Bronchial epithelial cell (primary cell): ENCODE measurements at regions not wholly inside any gene's neighbourhood (a gene's known extent, or its start where the extent isn't known, plus 50 kb on each side); places are given as distances from the start of the nearest gene placed in this dataset.

ENCODE experiments used
- DNase-seq: peaks from one replicate; pipeline ENCODE4 v3.0.0-alpha.2; 2010; ENCODE audit warnings: low read depth
- FAIRE-seq: peaks from 2 replicates; lab custom pipeline; 2011; peaks lifted over from hg19 to GRCh38; lab: Jason Lieb, UNC
- H3K27me3 ChIP-seq: 2 replicates; pipeline ENCODE4 v1.5.1; 2011; ENCODE audit warnings: low read length; ENCODE audit not compliant: control insufficient read depth, insufficient read depth
- H3K36me3 ChIP-seq: 2 replicates; pipeline ENCODE4 v1.5.1; 2011; ENCODE audit warnings: low read length; ENCODE audit not compliant: control insufficient read depth, insufficient read depth
- H3K4me3 ChIP-seq: 2 replicates; pipeline ENCODE4 v1.5.1; 2011; ENCODE audit warnings: mild to moderate bottlenecking, low read depth, low read length, control low read depth
- CTCF ChIP-seq: IDR thresholded peaks from 2 replicates; pipeline ENCODE4 v1.5.1; 2011; ENCODE audit warnings: mild to moderate bottlenecking, moderate library complexity, low read length, control low read depth, inconsistent platforms; ENCODE audit not compliant: insufficient read depth, severe bottlenecking

DNA sequence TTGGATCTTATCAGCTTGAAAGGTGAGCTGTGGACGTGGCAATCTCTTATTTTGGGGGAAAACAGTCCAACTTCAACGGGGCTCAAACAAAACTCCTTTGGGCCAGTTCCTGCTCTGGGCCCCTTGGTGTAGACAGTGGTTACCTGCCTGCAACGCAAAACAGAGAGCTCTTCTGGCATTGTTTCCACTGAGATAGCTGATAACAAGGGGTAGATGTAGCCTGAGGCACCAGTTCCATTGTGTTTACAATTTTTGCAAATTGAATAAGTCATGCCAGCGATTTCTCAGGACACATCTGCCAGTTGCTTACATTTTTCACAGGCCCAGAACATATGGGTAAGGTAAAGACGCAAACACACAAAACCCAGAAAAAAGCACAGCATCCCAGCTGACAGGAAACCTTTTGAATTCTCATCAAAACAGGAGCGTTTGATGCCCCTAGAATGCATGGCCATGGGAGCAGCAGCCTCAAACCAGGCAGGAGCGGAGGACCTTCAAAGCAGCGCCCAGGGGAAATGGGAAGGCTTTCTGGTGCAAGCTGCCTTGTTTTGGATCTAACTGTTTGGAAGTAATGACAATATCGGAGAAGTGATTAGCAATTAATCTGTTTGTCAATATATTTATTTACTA, 259.7 kb downstream of the AACS start:
- Histone ChIP-seq H3K4me3 (no peak overlapping the region), H3K27me3 (no peaks in the 10 kb centered on the region), H3K36me3 (no peaks in the 10 kb centered on the region)
- DNase-seq: no peak
- no peak for FAIRE-seq
- TF ChIP-seq CTCF: no peak

- no peak overlapping the region for H3K4me3 ChIP-seq
- FAIRE-seq: peak; percentile 36
- no peaks in the 10 kb centered on the region for H3K36me3 ChIP-seq
- DNase-seq: peak; percentile 3
- no peaks in the 10 kb centered on the region for H3K27me3 ChIP-seq
- no peak for TF ChIP-seq CTCF
Measured at GRCh38 chr12:125329239-125330102, 264.2 kb downstream of the AACS start.

- Histone ChIP-seq H3K4me3 (peak overlapping the region; percentile 21), H3K27me3 (no peaks in the 10 kb centered on the region), H3K36me3 (no peaks in the 10 kb centered on the region)
- DNase-seq (no peak), FAIRE-seq (no peak)
- peak; percentile 84 for TF ChIP-seq CTCF
Measured at GRCh38 chr12:125330645-125331341, 265.6 kb downstream of the AACS start.

DNA sequence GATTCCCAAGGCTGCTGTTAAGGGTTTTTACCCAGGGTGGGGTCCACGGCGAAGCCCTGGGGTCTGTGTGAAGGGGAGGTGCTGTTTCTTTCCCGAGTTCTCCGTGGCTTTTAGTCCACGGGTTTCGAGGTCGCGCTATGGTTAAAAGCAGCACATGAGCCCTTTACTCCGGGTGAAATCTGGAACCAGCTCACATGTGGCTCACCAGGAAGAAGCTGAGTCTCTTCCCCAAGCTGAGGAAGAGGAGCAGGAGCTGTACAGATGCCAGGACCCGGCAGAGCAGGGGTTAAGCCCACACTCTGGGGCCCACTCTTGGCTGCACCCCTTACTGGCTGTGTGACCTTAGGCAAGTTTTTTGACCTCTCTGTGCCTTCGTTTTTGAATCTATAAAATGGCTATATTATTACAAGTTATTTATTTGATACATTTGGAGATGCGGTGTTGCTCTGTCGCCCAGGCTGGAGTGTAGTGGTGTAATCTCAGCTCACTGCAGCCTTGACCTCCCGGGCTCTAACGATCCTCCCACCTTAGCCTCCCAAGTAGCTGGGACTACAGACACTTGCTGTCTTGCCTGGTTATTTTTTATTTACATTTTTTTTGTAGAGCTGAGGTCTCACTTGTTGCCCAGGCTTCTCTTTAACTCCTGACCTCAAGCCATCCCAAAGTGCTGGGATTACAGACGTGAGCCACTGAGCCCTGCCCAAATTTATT, 266.3 kb downstream of the AACS start:
- no peaks in the 10 kb centered on the region for H3K36me3 ChIP-seq
- no peak for TF ChIP-seq CTCF
- no peaks in the 10 kb centered on the region for H3K27me3 ChIP-seq
- DNase-seq (no peak), FAIRE-seq (no peak)
- H3K4me3 ChIP-seq: peak overlapping the region; percentile 21

- TF ChIP-seq CTCF: no peak
- H3K27me3 ChIP-seq: no peaks in the 10 kb centered on the region
- DNase-seq (no peak), FAIRE-seq (no peak)
- H3K36me3 ChIP-seq: no peaks in the 10 kb centered on the region
- no peak overlapping the region for H3K4me3 ChIP-seq
Measured at GRCh38 chr12:125332900-125333299, 267.7 kb downstream of the AACS start.
